Fibroblast of lung (primary cell): ENCODE measurements at regions not wholly inside any gene's neighbourhood (a gene's known extent, or its start where the extent isn't known, plus 50 kb on each side); places are given as distances from the start of the nearest gene placed in this dataset.

Experiments
- DNase-seq, 2 donors: peaks; one replicate each; pipeline versions ENCODE4 v3.0.0 to v3.0.0-alpha.2; 2010; ENCODE audit warnings: low read depth in 2 of 2
- H2AFZ ChIP-seq: 2 replicates; pipeline ENCODE4 v1.5.1; 2012; ENCODE audit warnings: low read length, control low read depth, inconsistent platforms
- H3K27ac ChIP-seq: 2 replicates; pipeline ENCODE4 v1.5.1; 2011; ENCODE audit warnings: low read length, control low read depth; ENCODE audit not compliant: insufficient read depth
- H3K27me3 ChIP-seq: 2 replicates; pipeline ENCODE4 v1.5.1; 2011; ENCODE audit warnings: mild to moderate bottlenecking, low read length; ENCODE audit not compliant: control insufficient read depth, insufficient read depth
- H3K36me3 ChIP-seq: 2 replicates; pipeline ENCODE4 v1.5.1; 2011; ENCODE audit warnings: low read length; ENCODE audit not compliant: control insufficient read depth, insufficient read depth
- H3K4me1 ChIP-seq: 2 replicates; pipeline ENCODE4 v1.5.1; 2011; ENCODE audit warnings: low read length; ENCODE audit not compliant: control insufficient read depth, insufficient read depth; ENCODE audit errors: extremely low read depth
- H3K4me2 ChIP-seq: 2 replicates; pipeline ENCODE4 v1.5.1; 2011; ENCODE audit warnings: low read length, control low read depth; ENCODE audit not compliant: insufficient read depth; ENCODE audit errors: extremely low read depth
- H3K4me3 ChIP-seq, 4 experiments: fragments of 200-600 bp in 1 of 4; sonication (generic) in 1 of 4; replicated peaks in 1 of 4; 2 replicates each; pipeline ENCODE4 v1.5.1; 2011 to 2016; ENCODE audit warnings: low read length in 4 of 4, low read depth in 3 of 4, mild to moderate bottlenecking in 3 of 4, control low read depth in 2 of 4, inconsistent platforms in 1 of 4, mixed read lengths in 1 of 4; ENCODE audit not compliant: insufficient read depth in 1 of 4; ENCODE audit errors: control extremely low read depth in 1 of 4
- H3K79me2 ChIP-seq: 2 replicates; pipeline ENCODE4 v1.5.1; 2012; ENCODE audit warnings: mild to moderate bottlenecking, low read length, inconsistent platforms; ENCODE audit not compliant: control insufficient read depth, insufficient read depth
- H3K9ac ChIP-seq: 2 replicates; pipeline ENCODE4 v1.5.1; 2011; ENCODE audit warnings: mild to moderate bottlenecking, low read length, control low read depth; ENCODE audit not compliant: insufficient read depth
- H3K9me3 ChIP-seq: 2 replicates; pipeline ENCODE4 v1.5.1; 2012; ENCODE audit warnings: low read depth, low read length; ENCODE audit not compliant: control insufficient read depth, insufficient read depth
- H4K20me1 ChIP-seq: 2 replicates; pipeline ENCODE4 v1.5.1; 2011; ENCODE audit warnings: low read length; ENCODE audit not compliant: control insufficient read depth, insufficient read depth; ENCODE audit errors: extremely low read depth
- CTCF ChIP-seq, 2 donors: IDR thresholded peaks in 1 of 2; conservative IDR thresholded peaks in 1 of 2; 1 replicate in 1 of 2; 2 replicates in 1 of 2; pipeline ENCODE4 v1.5.1; 2011 to 2012; ENCODE audit warnings: low read length in 2 of 2, control low read depth in 1 of 2, inconsistent platforms in 1 of 2, low read depth in 1 of 2, mild to moderate bottlenecking in 1 of 2
- EZH2 ChIP-seq: IDR thresholded peaks from 2 replicates; pipeline ENCODE4 v1.5.1; 2012; ENCODE audit warnings: low read length, control low read depth, mild to moderate bottlenecking; ENCODE audit errors: missing control alignments

GRCh38 chr16:79497606-79498350 lies 102.8 kb downstream of the MAF start:
- Histone ChIP-seq H3K79me2 (no peaks in the 10 kb centered on the region), H3K27me3 (no peaks in the 10 kb centered on the region), H3K4me1 (no peaks in the 10 kb centered on the region), H3K36me3 (no peaks in the 10 kb centered on the region), H3K4me2 (no peak overlapping the region), H3K9me3 (no peaks in the 10 kb centered on the region), H2AFZ (no peak overlapping the region), H3K27ac (no peak overlapping the region), H3K9ac (no peak overlapping the region), H4K20me1 (no peaks in the 10 kb centered on the region), H3K4me3 (no peak overlapping the region)
- DNase-seq, result no peak
- no peak for TF ChIP-seq EZH2
- no peak for TF ChIP-seq CTCF (conservative IDR thresholded peaks at IDR 0.05 in 1 of 2, IDR thresholded peaks at IDR 0.05 in 1 of 2; ENCODE audit: low read depth in 1 of 2, low read length in 2 of 2)

- TF ChIP-seq CTCF (conservative IDR thresholded peaks at IDR 0.05 in 1 of 2, IDR thresholded peaks at IDR 0.05 in 1 of 2; ENCODE audit: low read depth in 1 of 2, low read length in 2 of 2) (no peak), EZH2 (no peak)
- no peak overlapping the region for H3K27ac ChIP-seq
- DNase-seq, result no peak
- no peaks in the 10 kb centered on the region for H3K79me2 ChIP-seq
- H3K4me1 ChIP-seq, result no peaks in the 10 kb centered on the region
- no peaks in the 10 kb centered on the region for H4K20me1 ChIP-seq
- no peaks in the 10 kb centered on the region for H3K9me3 ChIP-seq
- H3K9ac ChIP-seq, result no peak overlapping the region
- H3K4me2 ChIP-seq, result no peak overlapping the region
- no peaks in the 10 kb centered on the region for H3K27me3 ChIP-seq
- no peaks in the 10 kb centered on the region for H3K36me3 ChIP-seq
- no peak overlapping the region for H2AFZ ChIP-seq
- H3K4me3 ChIP-seq, result no peak overlapping the region
Observed at GRCh38 chr16:79493911-79494310, 106.6 kb downstream of the MAF start.

GRCh38 chr16:79492036-79492435 lies 108.5 kb downstream of the MAF start:
- H3K9ac ChIP-seq, result no peak overlapping the region
- no peak overlapping the region for H3K4me3 ChIP-seq
- no peaks in the 10 kb centered on the region for H3K4me1 ChIP-seq
- no peaks in the 10 kb centered on the region for H3K9me3 ChIP-seq
- DNase-seq, result no peak
- no peaks in the 10 kb centered on the region for H3K27me3 ChIP-seq
- H3K27ac ChIP-seq, result no peak overlapping the region
- no peak overlapping the region for H3K4me2 ChIP-seq
- H2AFZ ChIP-seq, result no peak overlapping the region
- no peaks in the 10 kb centered on the region for H4K20me1 ChIP-seq
- no peaks in the 10 kb centered on the region for H3K79me2 ChIP-seq
- H3K36me3 ChIP-seq, result no peaks in the 10 kb centered on the region
- no peak for TF ChIP-seq EZH2
- no peak for TF ChIP-seq CTCF (conservative IDR thresholded peaks at IDR 0.05 in 1 of 2, IDR thresholded peaks at IDR 0.05 in 1 of 2; ENCODE audit: low read depth in 1 of 2, low read length in 2 of 2)
